GM12891 (cell line): ENCODE measurements at regions not wholly inside any gene's neighbourhood (a gene's known extent, or its start where the extent isn't known, plus 50 kb on each side); places are given as distances from the start of the nearest gene placed in this dataset.

Source experiments
- POLR2A ChIP-seq: IDR thresholded peaks from 2 replicates; pipeline ENCODE4 v1.6.1; 2011; ENCODE audit warnings: low read depth, low read length, control low read depth
- POLR2AphosphoS5 ChIP-seq: IDR thresholded peaks from 2 replicates; pipeline ENCODE4 v1.6.1; 2011; ENCODE audit warnings: low read depth, low read length, control low read depth
- POU2F2 ChIP-seq: IDR thresholded peaks from 2 replicates; pipeline ENCODE4 v1.6.1; 2011; ENCODE audit warnings: low read depth, mild to moderate bottlenecking, control low read depth, low read length, moderate library complexity
- SPI1 ChIP-seq: IDR thresholded peaks from 2 replicates; pipeline ENCODE4 v1.6.1; 2011; ENCODE audit warnings: low read depth, low read length, control low read depth
- TAF1 ChIP-seq: IDR thresholded peaks from 2 replicates; pipeline ENCODE4 v1.6.1; 2011; ENCODE audit warnings: low read depth, low read length, control low read depth

- TF ChIP-seq POLR2AphosphoS5 (no peak), POLR2A (no peak), POU2F2 (no peak), TAF1 (no peak), SPI1 (no peak)
Observed at GRCh38 chr4:19104176-19104575, 1082.6 kb upstream of the LCORL start.
